HL-60 (cell line): ENCODE measurements at regions not wholly inside any gene's neighbourhood (a gene's known extent, or its start where the extent isn't known, plus 50 kb on each side); places are given as distances from the start of the nearest gene placed in this dataset.

Source experiments
- DNase-seq, 2 experiments: peaks; one replicate each; pipeline ENCODE4 v3.0.0-alpha.2; 2010 to 2020; ENCODE audit warnings: low read depth in 1 of 2, low spot score in 1 of 2
- H3K27ac ChIP-seq: fragments of 250-450 bp; sonication (Bioruptor Pico); replicated peaks from 2 replicates; pipeline ENCODE4 v1.5.1; 2020; ENCODE audit warnings: mild to moderate bottlenecking, moderate library complexity
- H3K27me3 ChIP-seq: fragments of 250-450 bp; sonication (Bioruptor Pico); 2 replicates; pipeline ENCODE4 v1.5.1; 2021; ENCODE audit warnings: mild to moderate bottlenecking, moderate library complexity; ENCODE audit not compliant: insufficient read depth, poor library complexity, severe bottlenecking
- H3K4me3 ChIP-seq: replicated peaks from 2 replicates; pipeline ENCODE4 v1.5.1; 2011; ENCODE audit warnings: mild to moderate bottlenecking, control low read depth, low read length; ENCODE audit not compliant: insufficient read depth
- GABPA ChIP-seq: IDR thresholded peaks from 2 replicates; pipeline ENCODE4 v1.6.1; 2012; ENCODE audit warnings: low read depth
- POLR2AphosphoS5 ChIP-seq: IDR thresholded peaks from 2 replicates; pipeline ENCODE4 v1.6.1; 2012; ENCODE audit warnings: low read depth
- SPI1 ChIP-seq: IDR thresholded peaks from 2 replicates; pipeline ENCODE4 v1.6.1; 2012; ENCODE audit warnings: low read depth, mild to moderate bottlenecking, borderline replicate concordance
- TF ChIP-seq, protein P1 (sequence below): IDR thresholded peaks from one replicate; pipeline ENCODE4 v1.5.1; 2011; ENCODE audit warnings: low read length, control low read depth, inconsistent platforms; ENCODE audit not compliant: insufficient read depth
- TF ChIP-seq, protein P2 (sequence below): IDR thresholded peaks from 2 replicates; pipeline ENCODE4 v1.6.1; 2012; ENCODE audit warnings: low read depth; ENCODE audit not compliant: insufficient replicate concordance

DNA sequence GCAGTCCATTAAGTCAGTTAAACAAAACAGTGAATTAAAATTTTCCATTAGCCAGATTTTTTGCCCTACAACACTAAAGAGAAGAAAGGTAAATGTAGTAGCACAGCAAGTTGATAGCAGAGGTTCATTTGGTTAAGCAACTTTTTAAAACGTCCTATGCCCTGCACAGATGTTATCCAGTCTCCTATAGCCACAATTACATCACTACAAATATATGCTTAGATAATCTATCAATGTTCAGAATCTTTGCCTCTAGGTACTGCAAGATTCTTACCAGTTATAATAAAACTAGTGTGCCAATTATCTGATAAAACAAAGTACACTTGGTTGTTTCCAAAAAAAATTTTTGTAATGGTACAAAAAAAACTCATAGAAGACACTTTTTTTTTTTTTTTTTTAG is 175.5 kb upstream of the MYO3A start:
- Histone ChIP-seq H3K27me3 (no peaks in the 10 kb centered on the region), H3K27ac (no peak overlapping the region), H3K4me3 (no peak overlapping the region)
- no peak for TF ChIP-seq POLR2AphosphoS5
- no peak for DNase-seq

DNA sequence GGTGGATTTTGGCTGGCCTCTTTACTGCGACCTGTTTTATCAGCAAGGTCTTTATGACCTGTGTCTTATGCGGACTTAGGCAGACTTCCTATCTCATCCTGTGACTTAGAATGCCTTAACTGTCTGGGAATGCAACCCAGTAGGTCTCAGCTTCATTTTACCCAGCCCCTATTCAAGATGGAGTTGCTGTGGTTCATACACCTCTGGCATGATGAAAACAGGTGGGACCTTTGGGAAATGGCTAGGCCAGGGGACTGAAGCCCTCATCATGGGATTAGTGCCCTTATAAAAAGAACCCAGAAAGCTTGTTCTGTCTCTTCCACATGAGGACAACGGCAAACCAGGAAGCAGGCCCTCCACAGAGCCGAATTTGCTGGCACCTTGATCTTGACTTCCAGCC is 172.1 kb upstream of the MYO3A start:
- no peak overlapping the region for H3K27ac ChIP-seq
- H3K27me3 ChIP-seq = no peaks in the 10 kb centered on the region
- DNase-seq = no peak
- H3K4me3 ChIP-seq = no peak overlapping the region
- no peak for TF ChIP-seq SPI1
- no peak for TF ChIP-seq GABPA
- no peak for TF ChIP-seq POLR2AphosphoS5
- TF ChIP-seq, protein P1, sequence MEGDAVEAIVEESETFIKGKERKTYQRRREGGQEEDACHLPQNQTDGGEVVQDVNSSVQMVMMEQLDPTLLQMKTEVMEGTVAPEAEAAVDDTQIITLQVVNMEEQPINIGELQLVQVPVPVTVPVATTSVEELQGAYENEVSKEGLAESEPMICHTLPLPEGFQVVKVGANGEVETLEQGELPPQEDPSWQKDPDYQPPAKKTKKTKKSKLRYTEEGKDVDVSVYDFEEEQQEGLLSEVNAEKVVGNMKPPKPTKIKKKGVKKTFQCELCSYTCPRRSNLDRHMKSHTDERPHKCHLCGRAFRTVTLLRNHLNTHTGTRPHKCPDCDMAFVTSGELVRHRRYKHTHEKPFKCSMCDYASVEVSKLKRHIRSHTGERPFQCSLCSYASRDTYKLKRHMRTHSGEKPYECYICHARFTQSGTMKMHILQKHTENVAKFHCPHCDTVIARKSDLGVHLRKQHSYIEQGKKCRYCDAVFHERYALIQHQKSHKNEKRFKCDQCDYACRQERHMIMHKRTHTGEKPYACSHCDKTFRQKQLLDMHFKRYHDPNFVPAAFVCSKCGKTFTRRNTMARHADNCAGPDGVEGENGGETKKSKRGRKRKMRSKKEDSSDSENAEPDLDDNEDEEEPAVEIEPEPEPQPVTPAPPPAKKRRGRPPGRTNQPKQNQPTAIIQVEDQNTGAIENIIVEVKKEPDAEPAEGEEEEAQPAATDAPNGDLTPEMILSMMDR = no peak
- TF ChIP-seq, protein P2, sequence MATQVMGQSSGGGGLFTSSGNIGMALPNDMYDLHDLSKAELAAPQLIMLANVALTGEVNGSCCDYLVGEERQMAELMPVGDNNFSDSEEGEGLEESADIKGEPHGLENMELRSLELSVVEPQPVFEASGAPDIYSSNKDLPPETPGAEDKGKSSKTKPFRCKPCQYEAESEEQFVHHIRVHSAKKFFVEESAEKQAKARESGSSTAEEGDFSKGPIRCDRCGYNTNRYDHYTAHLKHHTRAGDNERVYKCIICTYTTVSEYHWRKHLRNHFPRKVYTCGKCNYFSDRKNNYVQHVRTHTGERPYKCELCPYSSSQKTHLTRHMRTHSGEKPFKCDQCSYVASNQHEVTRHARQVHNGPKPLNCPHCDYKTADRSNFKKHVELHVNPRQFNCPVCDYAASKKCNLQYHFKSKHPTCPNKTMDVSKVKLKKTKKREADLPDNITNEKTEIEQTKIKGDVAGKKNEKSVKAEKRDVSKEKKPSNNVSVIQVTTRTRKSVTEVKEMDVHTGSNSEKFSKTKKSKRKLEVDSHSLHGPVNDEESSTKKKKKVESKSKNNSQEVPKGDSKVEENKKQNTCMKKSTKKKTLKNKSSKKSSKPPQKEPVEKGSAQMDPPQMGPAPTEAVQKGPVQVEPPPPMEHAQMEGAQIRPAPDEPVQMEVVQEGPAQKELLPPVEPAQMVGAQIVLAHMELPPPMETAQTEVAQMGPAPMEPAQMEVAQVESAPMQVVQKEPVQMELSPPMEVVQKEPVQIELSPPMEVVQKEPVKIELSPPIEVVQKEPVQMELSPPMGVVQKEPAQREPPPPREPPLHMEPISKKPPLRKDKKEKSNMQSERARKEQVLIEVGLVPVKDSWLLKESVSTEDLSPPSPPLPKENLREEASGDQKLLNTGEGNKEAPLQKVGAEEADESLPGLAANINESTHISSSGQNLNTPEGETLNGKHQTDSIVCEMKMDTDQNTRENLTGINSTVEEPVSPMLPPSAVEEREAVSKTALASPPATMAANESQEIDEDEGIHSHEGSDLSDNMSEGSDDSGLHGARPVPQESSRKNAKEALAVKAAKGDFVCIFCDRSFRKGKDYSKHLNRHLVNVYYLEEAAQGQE = no peak

DNA sequence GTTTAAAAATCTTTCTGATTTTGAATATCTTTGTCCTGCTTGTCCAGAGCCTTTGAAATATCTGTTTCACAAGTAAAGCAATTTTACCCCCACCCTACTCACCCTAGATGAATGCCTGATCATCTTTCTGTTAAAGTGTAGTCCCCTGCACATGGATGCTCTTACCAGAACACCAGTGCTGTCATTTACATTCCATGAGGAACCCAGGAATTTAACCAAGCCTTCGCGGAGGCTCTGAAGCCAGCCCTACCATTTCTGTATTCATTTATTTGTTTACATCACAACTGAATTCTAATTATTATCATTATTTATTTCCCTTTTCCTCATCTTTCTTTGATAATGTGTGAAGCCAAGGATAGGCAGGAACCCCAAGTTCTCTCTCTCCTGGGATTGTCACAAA is 167.8 kb upstream of the MYO3A start:
- no peak overlapping the region for H3K27ac ChIP-seq
- H3K27me3 ChIP-seq = no peaks in the 10 kb centered on the region
- TF ChIP-seq, protein P2 = no peak
- TF ChIP-seq, protein P1 = no peak
- TF ChIP-seq POLR2AphosphoS5 (no peak), SPI1 (no peak), GABPA (no peak)
- H3K4me3 ChIP-seq = no peak overlapping the region
- DNase-seq = no peak

DNA sequence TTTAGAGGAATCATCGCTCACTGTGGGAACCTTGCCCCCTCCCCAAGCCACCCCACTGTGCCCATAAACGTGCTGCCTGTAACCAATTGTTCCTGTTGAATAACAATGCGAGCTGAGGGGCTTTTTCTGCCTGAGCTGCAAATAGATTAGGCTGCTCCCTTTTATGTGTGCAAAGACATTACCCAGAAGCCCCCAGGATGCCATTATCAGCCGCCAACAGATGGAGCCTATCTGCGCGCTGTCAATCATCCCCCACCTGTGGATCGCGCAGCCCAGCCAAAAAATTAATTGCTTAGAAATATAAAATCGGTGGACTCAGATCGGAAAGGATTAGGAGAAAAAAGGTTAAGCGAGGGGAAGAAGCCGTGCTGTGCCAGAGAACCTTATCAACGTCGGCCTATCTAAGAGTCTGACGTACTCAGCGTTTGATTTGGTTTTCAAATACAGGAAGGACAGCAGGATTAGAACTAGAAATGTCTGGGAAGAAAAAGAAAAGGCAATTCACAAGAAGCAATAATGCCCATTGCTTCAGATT is 167.3 kb upstream of the MYO3A start:
- H3K4me3 ChIP-seq = no peak overlapping the region
- TF ChIP-seq, protein P2 = no peak
- TF ChIP-seq, protein P1 = no peak
- TF ChIP-seq SPI1 = no peak
- TF ChIP-seq POLR2AphosphoS5 = no peak
- TF ChIP-seq GABPA = no peak
- no peaks in the 10 kb centered on the region for H3K27me3 ChIP-seq
- H3K27ac ChIP-seq = no peak overlapping the region
- DNase-seq = no peak
